ENCODE measurements at regions not wholly inside any gene's neighbourhood (a gene's known extent, or its start where the extent isn't known, plus 50 kb on each side); places are given as distances from the start of the nearest gene placed in this dataset.

GRCh38 chr12:104877103-104877705 lies 80.9 kb downstream of the SLC41A2 start:
- peak; percentile 65 for DNase-seq (ENCODE audit: low read depth, low spot score)
- H3K4me3 ChIP-seq (ENCODE audit: low read depth, low read length): no peak overlapping the region
- TF ChIP-seq, protein P1, sequence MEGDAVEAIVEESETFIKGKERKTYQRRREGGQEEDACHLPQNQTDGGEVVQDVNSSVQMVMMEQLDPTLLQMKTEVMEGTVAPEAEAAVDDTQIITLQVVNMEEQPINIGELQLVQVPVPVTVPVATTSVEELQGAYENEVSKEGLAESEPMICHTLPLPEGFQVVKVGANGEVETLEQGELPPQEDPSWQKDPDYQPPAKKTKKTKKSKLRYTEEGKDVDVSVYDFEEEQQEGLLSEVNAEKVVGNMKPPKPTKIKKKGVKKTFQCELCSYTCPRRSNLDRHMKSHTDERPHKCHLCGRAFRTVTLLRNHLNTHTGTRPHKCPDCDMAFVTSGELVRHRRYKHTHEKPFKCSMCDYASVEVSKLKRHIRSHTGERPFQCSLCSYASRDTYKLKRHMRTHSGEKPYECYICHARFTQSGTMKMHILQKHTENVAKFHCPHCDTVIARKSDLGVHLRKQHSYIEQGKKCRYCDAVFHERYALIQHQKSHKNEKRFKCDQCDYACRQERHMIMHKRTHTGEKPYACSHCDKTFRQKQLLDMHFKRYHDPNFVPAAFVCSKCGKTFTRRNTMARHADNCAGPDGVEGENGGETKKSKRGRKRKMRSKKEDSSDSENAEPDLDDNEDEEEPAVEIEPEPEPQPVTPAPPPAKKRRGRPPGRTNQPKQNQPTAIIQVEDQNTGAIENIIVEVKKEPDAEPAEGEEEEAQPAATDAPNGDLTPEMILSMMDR (IDR thresholded peaks at IDR 0.05; ENCODE audit: low read depth, low read length): peak; percentile 76
- in situ Hi-C loops (cut with HindIII; ENCODE audit: low sequenced_read_pairs): no loop called here

- TF ChIP-seq, protein P1 (IDR thresholded peaks at IDR 0.05; ENCODE audit: low read depth, low read length): no peak
- no peak for DNase-seq (ENCODE audit: low read depth, low spot score)
- in situ Hi-C loops (cut with HindIII; ENCODE audit: low sequenced_read_pairs): no loop called here
- H3K4me3 ChIP-seq (ENCODE audit: low read depth, low read length): no peak overlapping the region
Measured at GRCh38 chr12:104873374-104873773, 84.7 kb downstream of the SLC41A2 start.

- in situ Hi-C loops (cut with HindIII; ENCODE audit: low sequenced_read_pairs): no loop called here
- TF ChIP-seq, protein P1 (IDR thresholded peaks at IDR 0.05; ENCODE audit: low read depth, low read length): no peak
- DNase-seq (ENCODE audit: low read depth, low spot score): no peak
- no peak overlapping the region for H3K4me3 ChIP-seq (ENCODE audit: low read depth, low read length)
Measured at GRCh38 chr12:104870797-104871196, 87.3 kb downstream of the SLC41A2 start.

DNA sequence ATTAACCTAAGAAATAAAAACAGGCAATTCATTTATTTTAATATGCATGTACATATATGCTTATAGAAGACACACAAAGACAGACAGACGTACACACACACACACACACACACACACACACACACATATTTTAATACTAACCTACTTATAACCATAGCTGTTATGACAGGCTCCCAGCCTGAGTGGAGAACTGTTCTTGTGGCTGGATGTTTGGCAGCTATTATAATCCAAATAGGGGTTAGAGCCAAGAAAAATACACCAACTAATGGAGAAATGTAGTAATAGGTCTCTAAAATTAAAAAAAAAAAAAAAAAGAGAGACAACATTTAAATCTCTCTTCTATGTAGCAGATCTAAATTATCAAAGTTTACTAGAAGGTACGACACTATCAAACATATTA lies 91.8 kb downstream of the SLC41A2 start:
- in situ Hi-C loops (cut with HindIII; ENCODE audit: low sequenced_read_pairs): no loop called here
- no peak overlapping the region for H3K4me3 ChIP-seq (ENCODE audit: low read depth, low read length)
- TF ChIP-seq, protein P1 (IDR thresholded peaks at IDR 0.05; ENCODE audit: low read depth, low read length): no peak
- peak; percentile 82 for DNase-seq (ENCODE audit: low read depth, low spot score)

GRCh38 chr12:104865080-104865479 lies 93.0 kb downstream of the SLC41A2 start:
- TF ChIP-seq, protein P1 (IDR thresholded peaks at IDR 0.05; ENCODE audit: low read depth, low read length): no peak
- in situ Hi-C loops (cut with HindIII; ENCODE audit: low sequenced_read_pairs): no loop called here
- no peak for DNase-seq (ENCODE audit: low read depth, low spot score)
- H3K4me3 ChIP-seq (ENCODE audit: low read depth, low read length): no peak overlapping the region

- H3K4me3 ChIP-seq (ENCODE audit: low read depth, low read length): no peak overlapping the region
- in situ Hi-C loops (cut with HindIII; ENCODE audit: low sequenced_read_pairs): no loop called here
- DNase-seq (ENCODE audit: low read depth, low spot score): no peak
- TF ChIP-seq, protein P1 (IDR thresholded peaks at IDR 0.05; ENCODE audit: low read depth, low read length): no peak
Measured at GRCh38 chr12:104864668-104865067, 93.4 kb downstream of the SLC41A2 start.
